ENCODE measurements at regions not wholly inside any gene's neighbourhood (a gene's known extent, or its start where the extent isn't known, plus 50 kb on each side); places are given as distances from the start of the nearest gene placed in this dataset.

GRCh38 chr18:4720518-4720917, 265.4 kb upstream of the DLGAP1 start:
- Mint-ChIP-seq H3K4me3 (no peak overlapping the region), H3K27ac (no peak overlapping the region), H3K27me3 (no peaks in the 10 kb centered on the region), H3K4me1 (no peaks in the 10 kb centered on the region), H3K9me3 (ENCODE audit: insufficient read depth) (no peaks in the 10 kb centered on the region)
- no peaks in the 10 kb centered on the region for H4K20me1 ChIP-seq (ENCODE audit: control insufficient read depth, insufficient read depth, low read length, poor library complexity, severe bottlenecking)
- H3K27ac ChIP-seq (ENCODE audit: low read length in 2 of 2): no peak overlapping the region
- H3K9ac ChIP-seq (ENCODE audit: low read length): no peak overlapping the region
- no peak overlapping the region for H2AFZ ChIP-seq (ENCODE audit: insufficient read depth, low read depth, low read length, poor library complexity, severe bottlenecking)
- no peak overlapping the region for H3K4me2 ChIP-seq (replicated peaks; ENCODE audit: low read depth, low read length, poor library complexity, severe bottlenecking)
- H3K27me3 ChIP-seq (replicated peaks in 1 of 4; ENCODE audit: control extremely low read depth in 1 of 4, control insufficient read depth in 3 of 4, insufficient read depth in 4 of 4, low read length in 3 of 4): no peaks in the 10 kb centered on the region
- POLR2A ChIA-PET: no interaction called here
- intact Hi-C loops (cut with micrococcal nuclease): no loop called here
- no peaks in the 10 kb centered on the region for H3K4me1 ChIP-seq (ENCODE audit: control insufficient read depth in 2 of 2, insufficient read depth in 2 of 2, low read length in 2 of 2)
- no peak overlapping the region for H3K4me3 ChIP-seq (ENCODE audit: control extremely low read depth in 1 of 5, extremely low read depth in 1 of 5, insufficient read depth in 1 of 5, low read depth in 2 of 5, low read length in 4 of 5)
- H3K9me3 ChIP-seq (ENCODE audit: control extremely low read depth in 1 of 3, control insufficient read depth in 2 of 3, insufficient read depth in 1 of 3, low read length in 2 of 3): peaks cover 0 to 1% (median 0%) of the 10 kb centered on the region in 3 donors
- TF ChIP-seq EZH2 (IDR thresholded peaks at IDR 0.05; ENCODE audit: borderline replicate concordance, insufficient read depth, low read depth, low read length, poor library complexity, severe bottlenecking): no peak
- ATAC-seq (ENCODE audit: low read depth) (no peak), DNase-seq (no peak)
- CTCF ChIA-PET: no interaction called here
- no peaks in the 10 kb centered on the region for H3K79me2 ChIP-seq (ENCODE audit: control insufficient read depth, insufficient read depth, low read length)
- WGBS (ENCODE audit: insufficient coverage): 43% methylated on average over 1 of the region's 2 CpGs
- H3K36me3 ChIP-seq (replicated peaks in 1 of 2; ENCODE audit: control extremely low read depth in 1 of 2, control insufficient read depth in 1 of 2, extremely low read depth in 1 of 2, insufficient read depth in 2 of 2, low read length in 1 of 2): no peaks in the 10 kb centered on the region

DNA sequence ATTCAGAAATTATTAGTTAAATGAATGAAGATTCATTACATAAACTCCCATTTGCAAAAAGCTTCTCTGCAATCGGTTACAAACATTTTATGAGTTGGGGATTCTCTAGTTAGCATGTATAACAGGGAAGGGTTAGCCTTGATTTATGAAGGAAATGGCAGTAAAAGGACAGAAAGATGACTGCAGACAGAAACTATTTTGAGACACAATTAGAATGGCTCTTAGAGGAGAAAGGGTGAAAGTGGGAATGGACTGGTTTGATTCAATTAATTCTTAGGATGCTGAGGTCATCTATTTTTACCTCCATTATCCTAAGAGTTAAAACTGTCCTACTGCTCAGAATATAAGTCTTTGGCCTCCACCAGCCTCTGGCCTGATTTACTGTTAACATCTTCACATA, 250.8 kb upstream of the DLGAP1 start:
- ChIA-PET CTCF (no interaction called here), POLR2A (no interaction called here)
- no CpG with 5 or more reads among the region's 1 CpG for WGBS (ENCODE audit: insufficient coverage)
- H3K4me3 ChIP-seq (ENCODE audit: control extremely low read depth in 1 of 5, extremely low read depth in 1 of 5, insufficient read depth in 1 of 5, low read depth in 2 of 5, low read length in 4 of 5): no peak overlapping the region
- TF ChIP-seq EZH2 (IDR thresholded peaks at IDR 0.05; ENCODE audit: borderline replicate concordance, insufficient read depth, low read depth, low read length, poor library complexity, severe bottlenecking): no peak
- TF ChIP-seq, protein P1, sequence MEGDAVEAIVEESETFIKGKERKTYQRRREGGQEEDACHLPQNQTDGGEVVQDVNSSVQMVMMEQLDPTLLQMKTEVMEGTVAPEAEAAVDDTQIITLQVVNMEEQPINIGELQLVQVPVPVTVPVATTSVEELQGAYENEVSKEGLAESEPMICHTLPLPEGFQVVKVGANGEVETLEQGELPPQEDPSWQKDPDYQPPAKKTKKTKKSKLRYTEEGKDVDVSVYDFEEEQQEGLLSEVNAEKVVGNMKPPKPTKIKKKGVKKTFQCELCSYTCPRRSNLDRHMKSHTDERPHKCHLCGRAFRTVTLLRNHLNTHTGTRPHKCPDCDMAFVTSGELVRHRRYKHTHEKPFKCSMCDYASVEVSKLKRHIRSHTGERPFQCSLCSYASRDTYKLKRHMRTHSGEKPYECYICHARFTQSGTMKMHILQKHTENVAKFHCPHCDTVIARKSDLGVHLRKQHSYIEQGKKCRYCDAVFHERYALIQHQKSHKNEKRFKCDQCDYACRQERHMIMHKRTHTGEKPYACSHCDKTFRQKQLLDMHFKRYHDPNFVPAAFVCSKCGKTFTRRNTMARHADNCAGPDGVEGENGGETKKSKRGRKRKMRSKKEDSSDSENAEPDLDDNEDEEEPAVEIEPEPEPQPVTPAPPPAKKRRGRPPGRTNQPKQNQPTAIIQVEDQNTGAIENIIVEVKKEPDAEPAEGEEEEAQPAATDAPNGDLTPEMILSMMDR (IDR thresholded peaks at IDR 0.05): no peak
- no peak overlapping the region for H2AFZ ChIP-seq (ENCODE audit: insufficient read depth, low read depth, low read length, poor library complexity, severe bottlenecking)
- no peak overlapping the region for H3K27ac ChIP-seq (ENCODE audit: low read length in 2 of 2)
- Mint-ChIP-seq H3K4me1 (no peaks in the 10 kb centered on the region), H3K27ac (no peak overlapping the region), H3K27me3 (no peaks in the 10 kb centered on the region), H3K9me3 (ENCODE audit: insufficient read depth) (peaks cover 4% of the 10 kb centered on the region), H3K4me3 (no peak overlapping the region)
- H4K20me1 ChIP-seq (ENCODE audit: control insufficient read depth, insufficient read depth, low read length, poor library complexity, severe bottlenecking): no peaks in the 10 kb centered on the region
- intact Hi-C loops (cut with micrococcal nuclease): no loop called here
- no peak for ATAC-seq (ENCODE audit: low read depth)
- no peak overlapping the region for H3K4me2 ChIP-seq (replicated peaks; ENCODE audit: low read depth, low read length, poor library complexity, severe bottlenecking)
- H3K4me1 ChIP-seq (ENCODE audit: control insufficient read depth in 2 of 2, insufficient read depth in 2 of 2, low read length in 2 of 2): no peaks in the 10 kb centered on the region
- no peaks in the 10 kb centered on the region for H3K36me3 ChIP-seq (replicated peaks in 1 of 2; ENCODE audit: control extremely low read depth in 1 of 2, control insufficient read depth in 1 of 2, extremely low read depth in 1 of 2, insufficient read depth in 2 of 2, low read length in 1 of 2)
- no peaks in the 10 kb centered on the region for H3K79me2 ChIP-seq (ENCODE audit: control insufficient read depth, insufficient read depth, low read length)
- H3K9ac ChIP-seq (ENCODE audit: low read length): no peak overlapping the region
- no peaks in the 10 kb centered on the region for H3K27me3 ChIP-seq (replicated peaks in 1 of 4; ENCODE audit: control extremely low read depth in 1 of 4, control insufficient read depth in 3 of 4, insufficient read depth in 4 of 4, low read length in 3 of 4)
- no peaks in the 10 kb centered on the region for H3K9me3 ChIP-seq (ENCODE audit: control extremely low read depth in 1 of 3, control insufficient read depth in 2 of 3, insufficient read depth in 1 of 3, low read length in 2 of 3)
- no peak for DNase-seq

All from B cell (primary cell).